GM12878 (cell line): ENCODE measurements at regions not wholly inside any gene's neighbourhood (a gene's known extent, or its start where the extent isn't known, plus 50 kb on each side); places are given as distances from the start of the nearest gene placed in this dataset.

Experiments
- EP300 ChIP-seq, 2 experiments: fragments of 150-350 bp in 1 of 2; IDR thresholded peaks; 2 replicates each; pipeline ENCODE4 v1.6.1; 2011 to 2012; ENCODE audit warnings: low read depth in 2 of 2, low read length in 2 of 2, borderline replicate concordance in 1 of 2, improper control_type of control experiment in 1 of 2, inconsistent platforms in 1 of 2; ENCODE audit not compliant: control insufficient read depth in 1 of 2
- GABPA ChIP-seq: IDR thresholded peaks from 2 replicates; pipeline ENCODE4 v1.6.1; 2014; ENCODE audit warnings: antibody characterized with exemption, low read depth, mild to moderate bottlenecking, inconsistent platforms
- YY1 ChIP-seq: IDR thresholded peaks from 2 replicates; pipeline ENCODE4 v1.6.1; 2011; ENCODE audit warnings: low read depth, mild to moderate bottlenecking, low read length
- TF ChIP-seq, protein P1 (sequence below), 3 experiments: IDR thresholded peaks in 2 of 3; conservative IDR thresholded peaks in 1 of 3; 2 replicates each; pipeline ENCODE4 v1.5.1; 2011; ENCODE audit warnings: low read depth in 3 of 3, low read length in 3 of 3, mild to moderate bottlenecking in 3 of 3, control low read depth in 2 of 3, moderate library complexity in 2 of 3, inconsistent platforms in 1 of 3, mixed read lengths in 1 of 3; ENCODE audit not compliant: control insufficient read depth in 2 of 3, insufficient read depth in 1 of 3; ENCODE audit errors: extremely low read depth in 1 of 3

GRCh38 chr3:145290010-145290409 is 871.0 kb downstream of the PLOD2 start:
- TF ChIP-seq, protein P1, sequence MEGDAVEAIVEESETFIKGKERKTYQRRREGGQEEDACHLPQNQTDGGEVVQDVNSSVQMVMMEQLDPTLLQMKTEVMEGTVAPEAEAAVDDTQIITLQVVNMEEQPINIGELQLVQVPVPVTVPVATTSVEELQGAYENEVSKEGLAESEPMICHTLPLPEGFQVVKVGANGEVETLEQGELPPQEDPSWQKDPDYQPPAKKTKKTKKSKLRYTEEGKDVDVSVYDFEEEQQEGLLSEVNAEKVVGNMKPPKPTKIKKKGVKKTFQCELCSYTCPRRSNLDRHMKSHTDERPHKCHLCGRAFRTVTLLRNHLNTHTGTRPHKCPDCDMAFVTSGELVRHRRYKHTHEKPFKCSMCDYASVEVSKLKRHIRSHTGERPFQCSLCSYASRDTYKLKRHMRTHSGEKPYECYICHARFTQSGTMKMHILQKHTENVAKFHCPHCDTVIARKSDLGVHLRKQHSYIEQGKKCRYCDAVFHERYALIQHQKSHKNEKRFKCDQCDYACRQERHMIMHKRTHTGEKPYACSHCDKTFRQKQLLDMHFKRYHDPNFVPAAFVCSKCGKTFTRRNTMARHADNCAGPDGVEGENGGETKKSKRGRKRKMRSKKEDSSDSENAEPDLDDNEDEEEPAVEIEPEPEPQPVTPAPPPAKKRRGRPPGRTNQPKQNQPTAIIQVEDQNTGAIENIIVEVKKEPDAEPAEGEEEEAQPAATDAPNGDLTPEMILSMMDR (IDR thresholded peaks at IDR 0.05 in 2 of 3, conservative IDR thresholded peaks at IDR 0.05 in 1 of 3; ENCODE audit: control insufficient read depth in 2 of 3, extremely low read depth in 1 of 3, insufficient read depth in 1 of 3, low read depth in 3 of 3, low read length in 3 of 3), result no peak
- TF ChIP-seq EP300 (IDR thresholded peaks at IDR 0.05; ENCODE audit: borderline replicate concordance in 1 of 2, control insufficient read depth in 1 of 2, low read depth in 2 of 2, low read length in 2 of 2) (no peak), GABPA (no peak), YY1 (no peak)
